Retinal pigment epithelial cell (primary cell): ENCODE measurements at regions not wholly inside any gene's neighbourhood (a gene's known extent, or its start where the extent isn't known, plus 50 kb on each side); places are given as distances from the start of the nearest gene placed in this dataset.

Experiments
- DNase-seq: peaks from one replicate; pipeline ENCODE4 v3.0.0-alpha.2; 2010; ENCODE audit warnings: low read depth
- H3K4me3 ChIP-seq: 2 replicates; pipeline ENCODE4 v1.5.1; 2011; ENCODE audit warnings: mild to moderate bottlenecking, low read length, control low read depth, moderate library complexity
- TF ChIP-seq, protein P1 (sequence below): conservative IDR thresholded peaks from 2 replicates; pipeline ENCODE4 v1.5.1; 2011; ENCODE audit warnings: low read depth, low read length, control low read depth, inconsistent platforms

DNA sequence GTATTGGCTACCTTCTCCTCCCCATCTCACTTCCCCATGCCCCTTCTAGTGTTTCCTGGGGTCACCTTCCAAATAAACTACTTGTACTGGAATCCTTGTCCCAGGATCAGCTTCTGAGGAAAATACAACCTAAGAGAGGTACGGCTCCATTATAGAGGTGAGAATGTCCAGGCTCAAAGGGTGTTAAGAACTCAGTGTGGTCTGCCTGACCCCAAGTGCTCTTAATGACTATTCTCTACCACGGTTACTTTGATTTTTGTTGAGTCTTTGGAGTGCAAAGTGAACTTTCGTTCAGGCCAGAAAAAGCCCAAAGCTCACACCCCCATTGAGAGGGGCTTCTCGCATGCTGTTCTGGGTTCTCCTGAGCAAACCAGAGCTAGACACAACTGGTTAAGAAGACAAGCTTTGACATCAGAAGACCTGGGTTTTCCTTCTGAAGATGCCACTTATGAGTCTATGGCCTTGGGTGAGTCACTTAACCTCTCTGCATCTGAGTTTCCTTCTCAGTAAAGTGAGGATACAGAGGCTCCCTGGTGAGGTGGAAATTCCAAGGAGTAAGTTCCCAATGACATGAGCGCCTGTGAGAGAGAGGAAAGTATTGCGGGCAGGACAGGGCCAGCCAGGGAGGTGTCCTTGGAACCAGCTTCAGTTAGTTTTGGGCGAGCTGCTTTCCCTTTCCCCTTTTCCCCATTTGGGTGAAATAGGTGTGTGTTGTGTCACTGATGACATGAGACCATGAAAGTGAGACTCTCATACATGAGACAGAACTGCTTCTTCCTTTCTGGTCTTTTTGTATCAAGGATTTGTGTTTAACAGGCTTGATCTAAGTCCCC is 475.0 kb upstream of the PROK2 start:
- DNase-seq, result no peak
- TF ChIP-seq, protein P1, sequence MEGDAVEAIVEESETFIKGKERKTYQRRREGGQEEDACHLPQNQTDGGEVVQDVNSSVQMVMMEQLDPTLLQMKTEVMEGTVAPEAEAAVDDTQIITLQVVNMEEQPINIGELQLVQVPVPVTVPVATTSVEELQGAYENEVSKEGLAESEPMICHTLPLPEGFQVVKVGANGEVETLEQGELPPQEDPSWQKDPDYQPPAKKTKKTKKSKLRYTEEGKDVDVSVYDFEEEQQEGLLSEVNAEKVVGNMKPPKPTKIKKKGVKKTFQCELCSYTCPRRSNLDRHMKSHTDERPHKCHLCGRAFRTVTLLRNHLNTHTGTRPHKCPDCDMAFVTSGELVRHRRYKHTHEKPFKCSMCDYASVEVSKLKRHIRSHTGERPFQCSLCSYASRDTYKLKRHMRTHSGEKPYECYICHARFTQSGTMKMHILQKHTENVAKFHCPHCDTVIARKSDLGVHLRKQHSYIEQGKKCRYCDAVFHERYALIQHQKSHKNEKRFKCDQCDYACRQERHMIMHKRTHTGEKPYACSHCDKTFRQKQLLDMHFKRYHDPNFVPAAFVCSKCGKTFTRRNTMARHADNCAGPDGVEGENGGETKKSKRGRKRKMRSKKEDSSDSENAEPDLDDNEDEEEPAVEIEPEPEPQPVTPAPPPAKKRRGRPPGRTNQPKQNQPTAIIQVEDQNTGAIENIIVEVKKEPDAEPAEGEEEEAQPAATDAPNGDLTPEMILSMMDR, result no peak
- no peak overlapping the region for H3K4me3 ChIP-seq

DNA sequence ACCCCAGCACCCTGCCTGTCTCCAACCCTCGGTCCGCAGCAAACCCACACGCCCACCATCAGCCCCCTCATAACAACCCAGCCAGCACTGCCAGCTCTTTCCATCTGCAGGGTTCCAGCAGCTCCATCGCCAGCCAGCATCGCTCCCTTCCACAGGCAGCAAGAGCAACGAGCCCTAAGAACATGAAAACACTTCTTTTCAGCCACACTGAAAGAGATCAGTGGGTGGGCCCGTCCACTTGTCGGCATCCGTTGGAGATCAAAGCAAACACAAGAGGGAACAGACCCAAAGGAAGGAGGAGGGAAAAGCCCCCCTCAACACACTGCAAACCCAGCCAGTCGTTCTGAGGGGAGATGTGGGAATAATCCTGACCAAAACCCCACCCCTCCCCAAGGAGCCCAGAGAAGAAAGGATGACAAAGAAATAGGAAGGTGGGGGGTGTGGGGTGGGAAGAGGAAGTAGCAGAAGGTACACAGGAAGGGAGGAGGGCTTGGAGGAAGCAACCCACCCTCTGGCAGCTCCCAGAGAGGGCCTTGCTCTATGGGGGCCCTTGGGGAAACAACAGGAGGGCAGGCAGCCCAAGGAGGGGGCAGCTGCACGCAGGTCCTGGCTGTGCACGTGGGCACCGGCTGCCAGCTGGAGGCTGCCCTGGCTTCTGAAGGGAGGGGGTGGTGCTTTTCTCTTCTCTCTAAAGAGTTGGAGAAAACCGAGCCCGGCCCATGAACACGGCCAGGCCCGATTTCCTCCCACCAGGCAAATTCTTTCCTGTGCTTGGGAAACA is 473.6 kb upstream of the PROK2 start:
- no peak overlapping the region for H3K4me3 ChIP-seq
- TF ChIP-seq, protein P1, result no peak
- DNase-seq, result no peak

DNA sequence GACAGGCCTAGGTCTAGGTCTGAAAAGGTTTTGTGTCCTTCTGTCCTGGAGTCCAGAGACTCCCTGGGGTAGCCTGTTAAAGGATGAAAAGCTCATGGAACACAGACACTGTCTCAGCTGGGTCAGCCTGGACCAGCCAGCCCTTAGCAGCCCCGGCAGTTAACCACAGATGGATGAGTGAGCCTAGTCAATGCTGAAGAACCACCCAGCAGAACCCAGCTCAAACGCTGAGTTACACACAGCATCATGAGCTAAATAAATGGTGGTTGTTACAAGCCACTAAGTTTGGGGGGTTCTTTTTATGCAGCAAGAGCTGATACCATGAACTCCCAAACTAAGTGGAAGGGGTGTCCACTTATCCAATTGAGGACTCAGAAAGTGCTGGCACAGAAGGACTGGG is 472.8 kb upstream of the PROK2 start:
- TF ChIP-seq, protein P1, result no peak
- no peak overlapping the region for H3K4me3 ChIP-seq
- no peak for DNase-seq

DNA sequence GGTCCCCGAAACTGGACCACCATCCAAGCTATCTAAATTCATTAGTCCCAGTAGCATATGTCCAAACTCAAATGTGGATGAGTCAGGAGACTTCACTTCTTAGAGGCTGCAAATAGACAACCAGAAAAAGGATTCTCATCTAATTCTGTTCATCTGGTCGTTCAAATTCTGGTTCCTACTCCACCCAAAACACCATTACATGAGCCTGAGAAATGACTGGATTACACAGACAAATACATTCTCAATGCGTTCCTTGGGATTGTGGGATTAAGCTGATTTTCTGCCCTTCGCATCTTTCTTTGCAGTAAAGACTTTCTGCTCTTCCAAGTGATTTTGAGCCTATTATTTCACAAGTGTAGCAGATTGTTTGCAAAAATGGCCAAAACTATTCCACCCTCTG is 472.3 kb upstream of the PROK2 start:
- TF ChIP-seq, protein P1, result no peak
- no peak for DNase-seq
- H3K4me3 ChIP-seq, result no peak overlapping the region

DNA sequence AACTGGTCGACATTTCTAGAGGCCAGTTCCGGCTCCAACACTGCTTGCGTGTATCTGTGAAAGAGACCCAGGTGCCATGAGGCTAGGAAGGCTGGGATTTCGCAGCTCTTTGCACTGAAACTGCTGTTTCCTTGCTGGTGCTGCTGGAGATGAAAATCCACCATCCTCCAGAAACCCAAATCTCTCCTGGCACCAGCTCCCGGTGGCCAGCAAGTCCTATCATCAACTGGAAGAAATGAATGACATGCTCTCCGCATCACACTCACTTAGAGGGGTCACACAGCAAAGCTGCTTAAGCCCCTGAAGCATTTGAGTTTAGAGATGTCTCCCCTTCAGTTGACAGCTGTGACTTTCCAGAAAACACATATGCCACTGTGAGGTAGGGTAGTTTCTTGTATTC is 471.8 kb upstream of the PROK2 start:
- H3K4me3 ChIP-seq, result no peak overlapping the region
- TF ChIP-seq, protein P1, result no peak
- no peak for DNase-seq

DNA sequence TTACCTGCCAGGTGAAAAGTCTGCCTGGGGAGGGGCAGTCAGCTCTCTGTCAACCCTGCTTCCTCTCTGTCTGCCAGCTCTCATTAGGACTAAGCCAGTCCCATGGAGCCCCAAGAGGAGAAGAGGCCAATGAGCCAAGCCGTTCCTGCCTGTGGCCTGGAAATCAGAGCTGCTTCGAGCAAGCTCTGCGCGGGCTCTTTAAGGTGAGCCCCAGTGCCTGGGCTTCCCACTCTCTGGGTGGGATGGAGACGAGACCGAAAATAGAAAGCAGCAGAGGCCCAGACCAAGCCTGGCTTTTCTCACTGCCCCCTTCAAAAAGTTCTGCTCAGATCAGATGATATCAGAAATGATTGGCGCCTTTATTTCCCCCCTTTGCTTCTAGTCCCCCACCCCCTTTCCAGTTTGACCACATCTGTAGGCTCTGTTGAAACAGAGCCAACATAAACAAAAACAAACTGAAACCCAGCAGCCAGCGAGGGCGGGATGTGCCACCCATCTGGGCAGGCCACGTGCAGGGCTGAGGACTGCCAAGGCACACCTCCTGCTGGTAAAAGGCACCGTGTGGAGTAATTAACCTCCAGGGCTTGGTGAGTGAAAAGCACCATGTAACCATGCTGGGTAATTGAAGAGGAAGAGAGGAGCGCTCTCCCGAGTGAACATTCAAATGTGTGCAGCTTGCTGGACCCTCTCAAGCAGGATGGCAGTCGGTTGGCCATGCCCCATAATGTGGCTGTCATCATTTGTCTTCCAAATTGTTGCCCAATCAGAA is 471.0 kb upstream of the PROK2 start:
- no peak overlapping the region for H3K4me3 ChIP-seq
- no peak for DNase-seq
- TF ChIP-seq, protein P1, result no peak
